Renal cortex interstitium (tissue), 11 donors: ENCODE measurements at regions not wholly inside any gene's neighbourhood (a gene's known extent, or its start where the extent isn't known, plus 50 kb on each side); places are given as distances from the start of the nearest gene placed in this dataset.

ENCODE experiments used
- DNase-seq, 11 donors: peaks; one replicate each; pipeline ENCODE4 v3.0.0-alpha.2; 2013; ENCODE audit warnings: low read depth in 9 of 11, low spot score in 4 of 11; ENCODE audit errors: extremely low read depth in 1 of 11

DNA sequence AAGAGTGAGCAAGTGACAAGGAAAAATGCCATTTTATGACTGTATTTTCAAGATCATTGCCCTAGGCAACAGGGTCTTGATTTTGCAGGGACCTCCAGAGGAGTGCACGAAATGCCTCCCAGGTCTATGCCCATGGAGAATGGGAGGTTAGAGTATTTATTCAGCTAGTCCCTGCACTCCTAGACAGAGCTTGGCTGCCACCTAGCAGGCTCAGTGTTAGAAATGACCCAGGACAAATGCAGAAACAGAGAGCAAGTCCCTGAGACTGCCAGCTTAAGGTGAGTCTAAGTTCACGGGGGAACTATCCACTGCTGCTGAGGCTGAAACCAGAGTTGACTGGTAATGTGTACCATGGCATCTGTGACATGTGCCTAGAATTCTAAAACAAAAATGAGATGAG, 506.4 kb downstream of the MED13L start:
- peak in 2 of 11 donors; percentile 34 to 41 for DNase-seq

DNA sequence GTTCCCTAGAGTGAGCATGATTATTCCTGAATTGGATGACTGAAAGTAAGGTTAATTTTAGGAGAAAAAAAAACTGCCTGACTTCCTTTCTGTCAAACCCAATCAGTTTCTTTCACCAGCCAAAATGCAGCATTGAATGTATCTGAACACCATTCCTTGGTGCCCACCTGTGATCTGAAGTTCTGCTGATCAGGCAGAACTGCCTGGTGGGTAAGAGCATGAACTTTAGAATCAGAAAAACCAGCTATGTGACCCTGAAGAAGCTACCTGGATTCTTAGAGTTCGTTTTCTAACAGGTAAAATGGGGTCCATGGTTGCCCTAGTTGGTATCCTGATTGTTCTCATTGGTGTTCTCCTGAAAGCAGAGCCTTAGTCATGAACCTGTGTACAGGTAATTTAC, 506.9 kb downstream of the MED13L start:
- DNase-seq: no peak

DNA sequence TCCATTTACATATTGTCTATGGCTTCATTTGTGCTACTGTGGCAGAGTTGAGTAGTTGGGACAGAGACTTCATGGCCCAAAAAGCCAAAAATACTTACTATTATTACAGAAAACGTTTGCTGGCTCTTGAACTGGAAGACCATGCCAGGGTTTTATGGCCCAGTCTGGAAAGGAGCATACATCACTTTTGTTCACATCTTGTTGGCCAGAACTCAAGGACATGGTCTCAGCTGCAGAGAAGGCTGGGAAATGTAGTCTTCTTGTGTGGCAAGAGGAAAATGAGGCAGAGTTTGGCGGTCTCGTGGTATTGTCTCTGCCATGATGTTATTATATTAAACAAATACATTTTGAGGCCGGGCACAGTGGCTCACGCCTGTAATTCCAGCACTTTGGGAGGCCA, 509.6 kb downstream of the MED13L start:
- DNase-seq: no peak

DNA sequence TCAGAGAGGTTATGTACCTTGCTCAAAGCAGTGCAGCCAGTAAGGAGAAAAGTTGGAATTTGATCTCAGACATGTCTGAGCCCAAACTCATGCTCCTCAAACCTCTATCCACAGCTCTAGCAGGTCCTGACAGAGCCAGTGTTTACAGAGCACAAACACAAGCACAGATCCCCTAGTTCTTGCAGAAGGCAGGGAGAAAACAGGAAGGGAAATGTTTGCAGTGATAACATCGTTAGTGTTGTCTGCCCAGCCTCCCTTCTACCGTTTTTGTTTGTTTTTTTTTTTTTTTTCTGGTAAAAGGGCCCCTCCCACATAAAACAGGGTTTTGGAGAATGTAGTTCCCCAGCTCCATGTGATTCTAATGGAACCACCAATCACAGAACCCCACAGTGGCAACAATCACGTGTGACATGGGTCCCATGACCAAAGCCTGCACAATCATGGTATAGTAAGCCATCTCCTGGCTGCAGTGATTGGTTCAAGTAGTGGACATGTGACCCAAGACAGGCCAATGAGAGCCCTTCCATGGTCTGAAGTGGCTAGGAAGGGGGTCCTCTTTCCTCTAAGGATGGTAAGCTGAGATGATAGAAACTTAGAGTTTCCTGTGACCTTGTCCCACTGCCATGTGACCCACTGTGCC, 513.4 kb downstream of the MED13L start:
- DNase-seq: no peak

DNA sequence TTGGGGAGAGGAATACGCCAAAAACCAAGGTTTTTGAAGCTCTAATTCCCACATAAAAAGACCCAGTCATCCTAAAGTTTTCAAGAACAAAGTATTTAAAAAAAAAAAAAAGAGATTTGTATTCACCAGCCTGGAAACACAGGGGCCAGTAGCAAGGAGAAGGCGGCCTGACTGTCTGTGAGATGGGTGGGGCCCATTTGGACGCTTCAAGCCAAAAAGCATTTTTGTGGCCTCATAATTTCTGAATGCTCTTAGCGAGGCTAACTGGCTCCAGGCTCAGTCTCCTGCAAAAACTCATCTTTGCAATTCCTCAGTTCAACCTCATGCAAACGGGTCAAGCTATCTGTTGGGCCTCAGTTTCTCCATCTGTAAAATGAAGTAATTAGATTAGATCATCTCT, 514.1 kb downstream of the MED13L start:
- no peak for DNase-seq

DNA sequence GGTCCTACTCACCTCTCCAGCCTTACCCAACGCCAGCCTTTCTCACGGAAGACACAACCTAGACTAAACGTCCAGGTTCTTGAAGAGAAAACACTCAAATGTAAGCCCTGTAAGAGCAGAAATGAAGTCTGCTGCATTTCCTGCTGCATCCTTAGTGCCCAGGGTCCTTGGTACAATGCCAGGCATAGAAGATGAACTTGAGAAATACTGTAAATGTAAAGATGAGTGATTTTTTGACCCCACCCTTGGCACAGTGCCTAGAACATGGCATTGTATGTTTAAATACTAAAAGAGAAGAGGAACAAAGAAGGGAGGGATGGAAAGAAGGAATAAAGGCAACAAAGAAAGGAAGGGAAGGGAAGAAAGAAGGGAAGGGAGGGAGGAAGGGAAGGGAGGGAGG, 514.6 kb downstream of the MED13L start:
- no peak for DNase-seq

DNA sequence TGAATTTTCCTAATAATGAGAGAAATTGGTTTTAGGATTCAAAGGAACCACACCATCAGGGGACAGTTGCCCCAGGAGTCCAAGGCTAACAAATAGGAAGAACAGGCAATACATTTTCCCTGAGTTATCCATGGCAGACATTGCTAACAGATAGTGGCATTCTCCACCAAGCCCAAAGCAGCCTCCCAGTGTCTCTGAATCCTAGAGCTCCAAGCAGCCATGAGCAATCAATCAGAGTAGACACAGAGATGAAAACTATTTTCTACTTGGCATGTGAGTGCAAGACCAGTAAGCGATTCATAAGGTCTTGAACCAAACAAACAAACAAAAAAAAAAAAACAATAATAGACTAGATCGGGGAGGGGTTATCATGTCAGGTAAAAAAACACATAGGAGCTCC, 515.7 kb downstream of the MED13L start:
- DNase-seq: no peak

DNA sequence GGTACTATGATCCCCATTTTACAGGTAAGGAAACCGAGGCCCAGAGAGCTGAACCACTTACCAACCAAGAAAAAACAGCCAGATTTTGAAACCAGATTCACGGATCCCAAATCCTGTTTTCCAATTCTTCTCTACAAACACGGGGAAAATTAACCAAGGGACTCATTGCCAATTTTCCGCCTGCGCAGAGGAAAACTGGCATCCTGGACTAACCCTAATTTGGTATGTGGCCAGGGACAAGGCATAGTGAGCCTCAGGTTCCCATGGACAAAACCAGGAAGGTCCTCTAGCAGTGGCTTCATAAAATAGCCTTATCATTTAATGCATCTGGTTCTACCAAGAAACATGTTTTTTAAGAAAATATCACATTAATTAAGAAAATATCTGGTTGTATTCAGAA, 517.3 kb downstream of the MED13L start:
- no peak for DNase-seq

DNA sequence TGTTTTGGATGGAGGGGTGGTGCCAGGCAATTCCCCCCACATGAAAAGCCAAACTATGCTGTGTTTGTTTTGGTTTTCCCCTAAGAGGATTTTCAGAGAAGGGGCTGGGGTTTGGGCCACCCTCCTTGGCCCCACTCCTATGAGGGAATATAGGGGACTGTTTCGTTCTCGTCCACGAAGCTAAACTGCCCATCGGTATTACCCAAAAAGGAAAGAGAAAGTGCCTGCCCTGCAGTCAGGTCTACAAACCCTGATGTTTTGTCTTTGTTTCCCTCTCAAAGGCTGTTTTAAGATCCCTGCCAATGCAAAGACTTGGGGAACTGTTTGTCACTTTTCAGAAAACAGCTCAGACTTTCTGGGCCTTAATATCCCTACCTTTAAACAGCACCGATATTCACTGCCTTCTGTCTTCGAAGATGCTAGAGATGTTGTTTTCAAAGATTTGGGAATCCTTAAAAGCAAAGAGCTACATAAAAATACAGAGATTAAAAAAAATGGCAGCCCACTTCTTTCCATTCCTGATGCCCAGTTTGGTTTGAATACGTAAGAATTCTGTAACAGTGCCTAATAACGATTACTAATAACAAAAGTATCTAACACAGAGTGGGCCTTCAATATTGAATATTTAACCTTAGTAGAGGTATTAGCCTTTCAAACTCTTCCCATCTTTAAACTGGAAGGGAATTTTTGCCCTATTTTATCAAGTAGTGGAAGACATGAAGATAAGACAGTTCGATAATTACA, 518.4 kb downstream of the MED13L start:
- no peak for DNase-seq

DNA sequence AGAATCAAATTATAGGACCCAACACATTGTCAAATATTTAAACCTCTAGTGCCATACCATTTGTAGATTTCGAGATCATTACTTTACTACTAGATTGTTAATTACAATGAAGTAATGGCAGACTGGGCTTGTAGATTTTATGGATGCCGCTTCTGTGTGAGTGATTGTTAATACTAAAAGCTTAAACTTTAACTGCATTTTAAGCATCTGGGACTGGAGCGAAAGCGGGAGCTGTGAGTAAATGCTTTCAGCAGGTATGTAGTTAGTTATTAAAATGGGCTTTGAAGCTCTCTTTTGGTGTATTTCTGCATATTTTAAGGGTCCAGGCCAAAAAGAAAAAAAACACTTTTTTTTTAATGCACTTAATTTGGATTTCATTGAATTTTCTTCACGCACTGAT, 519.3 kb downstream of the MED13L start:
- peak in 1 of 11 donors; percentile 20 for DNase-seq

DNA sequence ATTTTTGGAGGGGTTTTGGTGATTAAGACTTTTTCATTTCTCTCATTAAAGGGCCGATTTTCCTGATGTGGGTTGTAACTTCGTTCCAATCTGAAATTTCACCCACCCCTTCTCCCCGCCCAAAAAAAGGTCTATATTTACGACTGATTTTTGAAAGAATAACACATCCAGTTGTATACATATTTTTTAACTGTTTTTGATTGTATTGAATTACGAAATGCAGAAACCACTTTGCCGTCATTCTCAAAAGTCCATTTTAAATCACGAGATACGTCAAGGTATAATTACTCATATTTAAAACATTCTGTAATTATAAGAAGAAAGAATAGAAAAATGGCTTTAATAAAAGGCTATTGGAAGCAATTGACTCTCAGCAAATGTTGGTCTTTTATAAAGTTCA, 520.7 kb downstream of the MED13L start:
- DNase-seq: no peak

DNA sequence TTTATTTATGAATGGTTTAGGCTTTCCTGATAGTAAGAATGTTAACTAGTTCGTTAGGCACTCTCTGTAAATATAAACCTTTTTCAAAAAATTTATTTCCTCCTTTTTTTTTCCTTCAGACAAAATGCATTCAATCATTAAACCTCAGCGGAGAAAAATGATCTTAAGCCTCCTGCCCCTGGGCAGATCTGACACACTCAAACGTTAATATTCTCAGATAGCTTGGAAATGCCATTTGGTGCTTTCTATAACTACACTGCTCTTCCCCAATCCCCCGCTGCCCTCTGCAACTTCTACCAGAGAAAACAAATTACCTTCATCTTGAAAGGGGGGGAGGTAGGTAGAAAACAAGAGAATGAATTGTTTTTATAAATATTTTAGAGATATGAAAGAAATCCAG, 521.2 kb downstream of the MED13L start:
- no peak for DNase-seq

DNA sequence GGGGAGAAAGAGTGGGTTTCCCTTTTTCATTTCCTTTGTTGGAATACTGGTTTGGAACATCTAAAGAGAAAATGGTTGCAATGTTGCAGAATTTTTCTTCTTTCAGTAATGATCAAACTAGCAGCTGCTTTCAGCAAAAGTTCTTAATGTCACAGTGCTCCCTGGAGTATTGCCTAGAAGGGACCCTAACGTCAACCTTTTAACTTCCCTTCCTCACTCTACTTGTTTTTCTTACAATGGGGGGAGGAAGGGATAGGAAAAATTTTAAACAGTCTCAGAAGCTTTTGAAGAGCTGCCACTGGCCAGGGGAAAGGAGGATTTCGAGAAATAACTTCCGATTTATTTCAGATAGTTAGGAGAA, 521.8 kb downstream of the MED13L start:
- DNase-seq: no peak

DNA sequence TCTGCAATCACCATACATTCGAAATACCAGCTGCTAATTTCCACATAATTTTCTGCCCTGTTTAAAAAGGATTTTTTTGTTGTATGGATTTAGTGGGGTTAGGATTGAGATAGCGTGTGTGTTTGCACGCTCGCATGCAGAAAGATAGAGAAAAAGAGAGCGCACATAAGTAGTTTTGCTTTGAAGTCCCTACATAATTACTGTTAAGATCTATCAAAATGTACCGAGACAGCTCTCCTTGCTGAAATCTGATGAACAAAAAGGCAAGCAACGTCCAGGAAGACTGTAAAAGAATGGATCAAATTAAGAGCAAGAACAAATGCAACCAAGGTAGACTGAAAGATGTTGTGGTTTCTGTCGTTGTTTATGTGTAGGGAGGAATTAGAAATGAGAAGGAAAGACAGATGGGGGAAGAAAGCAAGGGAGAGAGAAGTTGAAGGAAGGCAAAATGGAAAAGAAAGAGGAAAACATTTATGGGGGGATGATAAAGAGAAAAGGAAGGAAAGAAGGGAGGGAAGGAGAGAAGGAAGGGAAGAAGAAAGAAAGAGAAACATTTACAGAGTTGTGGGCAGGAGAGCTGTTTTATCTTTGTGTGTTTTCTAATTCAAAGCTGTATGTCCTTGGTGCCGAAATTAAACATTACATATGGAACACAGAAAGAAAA, 522.3 kb downstream of the MED13L start:
- no peak for DNase-seq

DNA sequence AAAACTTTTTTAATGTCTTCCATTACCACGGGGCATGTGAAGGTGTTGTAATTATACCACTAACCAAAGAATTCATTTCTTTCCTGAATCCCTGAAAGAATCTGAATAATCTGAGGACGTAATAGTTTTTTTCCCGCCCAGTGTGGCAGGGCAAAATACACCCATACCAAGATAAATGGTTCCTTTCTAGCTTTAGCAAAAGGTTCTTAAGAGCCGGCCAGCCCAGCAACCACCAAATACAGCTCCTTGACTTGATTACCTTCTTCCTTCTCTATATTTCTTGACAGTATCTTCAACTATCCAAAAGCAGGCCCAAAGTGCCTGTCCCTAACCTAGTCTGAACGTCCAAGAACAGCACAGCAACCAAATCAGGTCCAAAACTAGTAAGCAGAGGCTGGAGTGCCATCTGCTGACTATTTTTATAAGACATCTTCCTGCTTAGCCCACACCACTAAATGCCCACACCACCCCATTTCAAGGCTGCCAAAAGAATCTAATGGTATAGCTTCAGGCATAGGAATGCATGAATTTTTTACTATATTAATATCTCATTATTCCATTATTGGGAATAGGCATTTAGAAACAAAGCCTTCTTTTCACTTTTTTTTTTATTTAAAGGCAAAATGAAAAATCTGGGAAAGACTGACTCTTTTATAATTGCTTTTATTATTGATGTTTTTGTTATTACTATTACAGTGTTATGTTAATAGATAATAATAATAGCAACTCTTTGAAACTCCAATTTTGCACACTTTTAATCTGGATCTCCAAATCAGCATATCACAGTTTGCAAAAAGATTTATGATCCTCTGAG, 524.4 kb downstream of the MED13L start:
- DNase-seq: peak; percentile 43 to 74 (median 61)

DNA sequence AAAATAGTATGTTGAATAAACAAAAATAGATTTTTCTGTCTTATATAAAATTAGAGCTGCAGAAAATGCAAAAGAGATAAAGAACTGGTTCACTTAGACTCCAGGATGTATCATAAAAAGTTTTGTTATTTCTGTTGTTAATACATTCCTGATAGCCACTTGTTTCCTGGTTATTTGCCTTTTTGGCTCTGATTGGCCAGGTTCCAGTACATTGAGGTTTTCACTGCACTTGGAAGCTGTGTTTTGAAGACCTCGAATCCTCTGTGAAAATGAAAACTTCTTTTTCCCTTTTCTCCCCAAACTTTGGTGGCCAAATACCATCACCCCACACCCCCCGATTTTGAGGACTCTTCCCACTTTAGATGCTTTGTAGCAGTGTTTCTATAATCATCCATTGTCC, 525.3 kb downstream of the MED13L start:
- no peak for DNase-seq

DNA sequence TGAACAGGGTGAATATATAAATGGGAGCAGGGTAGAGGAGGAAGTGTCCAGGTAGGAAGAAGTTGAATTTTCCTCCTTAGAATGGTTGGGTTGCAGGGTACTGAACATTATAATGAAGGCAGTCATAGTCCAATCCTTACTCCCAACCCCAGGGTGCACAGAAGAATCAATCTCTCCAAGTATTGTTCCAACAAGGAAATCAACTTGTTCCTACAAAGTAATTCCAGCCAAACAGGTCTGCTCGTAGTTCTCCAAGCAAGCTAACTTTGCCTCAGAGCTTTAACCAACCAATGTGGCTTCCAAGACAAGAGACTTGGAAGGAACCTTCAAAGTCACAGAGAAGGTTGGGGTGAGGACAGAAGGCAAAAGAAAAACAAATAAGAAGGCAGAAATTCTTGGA, 527.2 kb downstream of the MED13L start:
- DNase-seq: no peak

DNA sequence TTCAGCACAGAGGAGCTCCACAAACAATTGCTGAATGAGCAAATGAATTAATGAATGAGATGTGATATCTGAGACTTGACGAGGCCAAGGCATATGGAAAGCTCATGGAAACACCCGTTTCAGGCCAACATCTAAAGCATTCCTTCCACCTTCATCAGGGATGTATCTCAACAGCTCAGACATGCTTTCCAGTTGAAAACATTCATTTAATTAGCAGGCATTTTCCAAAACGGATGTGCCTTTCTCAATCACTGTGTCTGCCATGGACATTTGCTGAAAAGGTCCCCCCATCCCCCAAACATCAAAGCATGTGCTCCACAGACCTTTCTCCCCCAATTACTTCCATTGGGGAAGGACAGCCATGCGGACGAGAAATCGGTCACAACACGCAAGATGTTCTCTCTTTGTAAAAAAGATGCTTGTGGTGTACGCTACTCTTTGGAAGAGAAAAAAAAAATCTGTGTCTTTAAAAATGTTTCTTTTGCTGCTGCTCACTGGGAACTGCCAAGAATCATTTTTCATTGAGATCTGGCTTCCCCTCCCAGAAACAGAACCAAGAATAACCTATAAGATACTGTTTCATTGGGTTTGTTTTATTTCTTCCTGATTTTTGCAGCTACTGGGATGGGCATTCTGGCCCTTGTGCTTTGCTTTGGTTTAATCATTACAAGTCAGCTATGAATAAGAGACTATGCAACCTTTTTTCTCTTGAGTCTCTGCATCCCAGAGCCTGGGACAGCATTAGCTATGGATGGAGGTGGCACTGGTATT, 528.2 kb downstream of the MED13L start:
- DNase-seq: no peak

DNA sequence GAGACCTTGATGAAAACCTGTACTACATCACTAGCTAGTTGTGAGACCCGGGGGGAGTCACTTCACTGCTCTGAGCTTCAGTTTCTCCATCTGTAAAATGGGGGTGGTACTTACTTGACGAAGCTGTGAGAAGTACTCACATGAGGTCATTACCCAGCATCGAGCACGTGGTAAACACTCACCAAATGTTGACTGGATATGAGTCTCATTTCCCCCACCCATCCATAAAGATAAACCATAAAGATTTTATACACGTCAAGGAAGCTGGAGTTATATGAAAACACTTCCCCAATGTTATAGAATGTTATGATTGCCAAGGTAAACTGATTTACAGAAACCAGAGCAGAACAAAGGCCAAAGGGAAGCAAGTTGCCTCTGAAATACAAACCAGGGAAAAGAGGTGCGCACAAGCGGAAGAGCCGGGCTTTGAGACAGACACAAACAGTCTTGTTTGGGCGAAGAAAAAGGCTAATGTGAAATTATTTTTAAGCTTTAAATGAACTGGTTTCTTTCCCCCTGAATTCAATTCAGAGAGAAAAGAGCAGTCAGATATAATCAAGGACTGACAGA, 536.8 kb downstream of the MED13L start:
- DNase-seq: no peak
